HEK293 (cell line): ENCODE measurements at regions not wholly inside any gene's neighbourhood (a gene's known extent, or its start where the extent isn't known, plus 50 kb on each side); places are given as distances from the start of the nearest gene placed in this dataset.
A peak's percentile ranks its signal among the peaks of the same experiment; 100 is the strongest.

Source experiments
- ATF2 ChIP-seq: fragments of 450-650 bp; formaldehyde crosslinking; IDR thresholded peaks from 2 replicates; pipeline ENCODE4 v1.5.1; 2016; ENCODE audit warnings: missing biosample characterization, missing genetic modification characterization, low read depth
- CTCF ChIP-seq: fragments of 450-650 bp; formaldehyde crosslinking; IDR thresholded peaks from 2 replicates; pipeline ENCODE4 v1.5.1; 2016; ENCODE audit warnings: missing biosample characterization, missing genetic modification characterization
- KLF9 ChIP-seq: fragments of 450-650 bp; formaldehyde crosslinking; IDR thresholded peaks from 2 replicates; pipeline ENCODE4 v1.5.1; 2016; ENCODE audit warnings: missing biosample characterization, missing genetic modification characterization, low read depth
- PBX3 ChIP-seq: sonication (generic); formaldehyde crosslinking; IDR thresholded peaks from 2 replicates; pipeline ENCODE4 v1.8.1; 2022; ENCODE audit warnings: mild to moderate bottlenecking, moderate library complexity, missing genetic modification reagents
- REST ChIP-seq: fragments of 450-650 bp; formaldehyde crosslinking; IDR thresholded peaks from 2 replicates; pipeline ENCODE4 v1.5.1; 2016; ENCODE audit warnings: missing biosample characterization, missing genetic modification characterization
- SCRT2 ChIP-seq: fragments of 450-650 bp; formaldehyde crosslinking; IDR thresholded peaks from 2 replicates; pipeline ENCODE4 v1.5.1; 2016; ENCODE audit warnings: missing biosample characterization, missing genetic modification characterization
- YY1 ChIP-seq: fragments of 450-650 bp; formaldehyde crosslinking; IDR thresholded peaks from 2 replicates; pipeline ENCODE4 v1.5.1; 2018; ENCODE audit warnings: missing biosample characterization, missing genetic modification characterization
- ZBTB10 ChIP-seq: fragments of 450-650 bp; formaldehyde crosslinking; IDR thresholded peaks from 2 replicates; pipeline ENCODE4 v1.5.1; 2016; ENCODE audit warnings: missing biosample characterization, missing genetic modification characterization
- ZBTB21 ChIP-seq: fragments of 450-650 bp; formaldehyde crosslinking; IDR thresholded peaks from 2 replicates; pipeline ENCODE4 v1.5.1; 2017; ENCODE audit warnings: missing biosample characterization, missing genetic modification characterization
- ZNF121 ChIP-seq: fragments of 450-650 bp; formaldehyde crosslinking; IDR thresholded peaks from 2 replicates; pipeline ENCODE4 v1.5.1; 2016; ENCODE audit warnings: missing biosample characterization, missing genetic modification characterization
- ZNF132 ChIP-seq: fragments of 450-650 bp; formaldehyde crosslinking; IDR thresholded peaks from 2 replicates; pipeline ENCODE4 v1.5.1; 2017; ENCODE audit warnings: missing biosample characterization, missing genetic modification characterization, borderline replicate concordance
- ZNF16 ChIP-seq: fragments of 450-650 bp; formaldehyde crosslinking; IDR thresholded peaks from 2 replicates; pipeline ENCODE4 v1.5.1; 2016; ENCODE audit warnings: low read depth, missing biosample characterization, missing genetic modification characterization
- ZNF654 ChIP-seq: fragments of 450-650 bp; formaldehyde crosslinking; IDR thresholded peaks from 2 replicates; pipeline ENCODE4 v1.5.1; 2016; ENCODE audit warnings: low read depth, missing biosample characterization, missing genetic modification characterization
- ZNF670 ChIP-seq: fragments of 450-650 bp; formaldehyde crosslinking; IDR thresholded peaks from 2 replicates; pipeline ENCODE4 v1.5.1; 2016; ENCODE audit warnings: missing biosample characterization, missing genetic modification characterization, low read depth

GRCh38 chr3:182682263-182683241 lies 110.8 kb upstream of the ATP11B start:
- no peak for TF ChIP-seq ZNF16
- TF ChIP-seq REST (tag by site-specific recombination), result no peak
- no peak for TF ChIP-seq ATF2 (tag by site-specific recombination)
- TF ChIP-seq ZNF654 (tag by site-specific recombination), result no peak
- TF ChIP-seq ZNF132 (tag by site-specific recombination), result no peak
- peak; percentile 38; the same call in 1 of the 2 replicates for TF ChIP-seq CTCF
- peak; percentile 64; the same call in 1 of the 2 replicates for TF ChIP-seq SCRT2 (tag by site-specific recombination)
- no peak for TF ChIP-seq ZNF670 (tag by site-specific recombination)
- TF ChIP-seq ZBTB10 (tag by site-specific recombination), result no peak
- TF ChIP-seq ZNF121, result no peak
- no peak for TF ChIP-seq ZBTB21 (tag by site-specific recombination)
- no peak for TF ChIP-seq YY1
- TF ChIP-seq KLF9 (tag by site-specific recombination), result 0 out of 2 replicates have a peak, but pooled peaks have one; percentile 10
- no peak for TF ChIP-seq PBX3 (CRISPR knock-in tag)
